Stomach (tissue), 4 donors: ENCODE measurements at regions not wholly inside any gene's neighbourhood (a gene's known extent, or its start where the extent isn't known, plus 50 kb on each side); places are given as distances from the start of the nearest gene placed in this dataset.

ENCODE experiments used
- POLR2A ChIP-seq, 4 donors: fragments of 450-650 bp; IDR thresholded peaks; one replicate each; pipeline ENCODE4 v1.6.1; 2016; ENCODE audit warnings: antibody characterized with exemption in 4 of 4, control low read depth in 2 of 4, mild to moderate bottlenecking in 1 of 4, moderate library complexity in 1 of 4
- POLR2AphosphoS5 ChIP-seq, 3 donors: sonication (generic); formaldehyde crosslinking; IDR thresholded peaks; one replicate each; pipeline ENCODE4 v1.6.1; 2016; ENCODE audit warnings: antibody characterized with exemption in 3 of 3
- TF ChIP-seq, protein P1 (sequence below), 7 experiments: fragments of 450-650 bp in 4 of 7; fragments of 200-600 bp in 3 of 7; sonication (generic) in 3 of 7; IDR thresholded peaks; one replicate each; pipeline ENCODE4 v1.5.1; 2016 to 2019; ENCODE audit warnings: antibody characterized with exemption in 7 of 7, control low read depth in 2 of 7, mild to moderate bottlenecking in 1 of 7

DNA sequence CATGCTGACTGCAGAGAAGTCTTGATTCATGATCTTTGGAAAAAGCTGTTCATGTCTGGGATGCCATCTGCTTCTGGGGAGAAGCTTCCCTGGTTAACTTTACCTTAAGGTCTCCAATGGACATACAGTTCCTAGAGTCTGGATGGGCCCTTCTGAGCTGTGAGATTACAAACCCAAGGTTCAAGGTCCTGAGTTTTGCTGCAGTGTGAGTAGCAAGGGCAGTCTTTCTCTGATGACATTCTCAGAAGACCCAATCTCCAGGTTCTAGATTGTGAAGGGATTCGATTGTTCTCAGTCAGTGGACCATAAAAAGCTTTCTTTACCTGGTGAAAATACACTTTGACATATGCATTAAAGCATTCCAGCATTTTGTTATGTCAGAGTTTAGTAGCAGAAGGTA lies 179.2 kb downstream of the AASDH start:
- TF ChIP-seq, protein P1, sequence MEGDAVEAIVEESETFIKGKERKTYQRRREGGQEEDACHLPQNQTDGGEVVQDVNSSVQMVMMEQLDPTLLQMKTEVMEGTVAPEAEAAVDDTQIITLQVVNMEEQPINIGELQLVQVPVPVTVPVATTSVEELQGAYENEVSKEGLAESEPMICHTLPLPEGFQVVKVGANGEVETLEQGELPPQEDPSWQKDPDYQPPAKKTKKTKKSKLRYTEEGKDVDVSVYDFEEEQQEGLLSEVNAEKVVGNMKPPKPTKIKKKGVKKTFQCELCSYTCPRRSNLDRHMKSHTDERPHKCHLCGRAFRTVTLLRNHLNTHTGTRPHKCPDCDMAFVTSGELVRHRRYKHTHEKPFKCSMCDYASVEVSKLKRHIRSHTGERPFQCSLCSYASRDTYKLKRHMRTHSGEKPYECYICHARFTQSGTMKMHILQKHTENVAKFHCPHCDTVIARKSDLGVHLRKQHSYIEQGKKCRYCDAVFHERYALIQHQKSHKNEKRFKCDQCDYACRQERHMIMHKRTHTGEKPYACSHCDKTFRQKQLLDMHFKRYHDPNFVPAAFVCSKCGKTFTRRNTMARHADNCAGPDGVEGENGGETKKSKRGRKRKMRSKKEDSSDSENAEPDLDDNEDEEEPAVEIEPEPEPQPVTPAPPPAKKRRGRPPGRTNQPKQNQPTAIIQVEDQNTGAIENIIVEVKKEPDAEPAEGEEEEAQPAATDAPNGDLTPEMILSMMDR (IDR thresholded peaks at IDR 0.05), result no peak
- TF ChIP-seq POLR2A (IDR thresholded peaks at IDR 0.05), result no peak
- no peak for TF ChIP-seq POLR2AphosphoS5 (IDR thresholded peaks at IDR 0.05)
